ENCODE measurements at regions not wholly inside any gene's neighbourhood (a gene's known extent, or its start where the extent isn't known, plus 50 kb on each side); places are given as distances from the start of the nearest gene placed in this dataset.

- intact Hi-C loops (cut with DNase I; ENCODE audit: low total_unique reads) = no loop called here
- no peaks in the 10 kb centered on the region for H3K36me3 ChIP-seq
- no peak for DNase-seq
- H3K4me3 ChIP-seq = no peak overlapping the region
- TF ChIP-seq POLR2AphosphoS5 (IDR thresholded peaks at IDR 0.05) (no peak), CTCF (IDR thresholded peaks at IDR 0.05 in 8 of 11, conservative IDR thresholded peaks at IDR 0.05 in 3 of 11) (no peak), POLR2A (IDR thresholded peaks at IDR 0.05) (no peak)
- no peaks in the 10 kb centered on the region for H3K9me3 ChIP-seq
- no peak overlapping the region for H3K27ac ChIP-seq
- H3K4me1 ChIP-seq = no peaks in the 10 kb centered on the region
- no peaks in the 10 kb centered on the region for H3K27me3 ChIP-seq (replicated peaks in 1 of 7)
- 82 to 93% (median 88%) methylated on average over 4 of the region's 4 CpGs for WGBS, 5 donors
These were observed 65.1 kb upstream of the ZNF366 start for GRCh38 chr5:72572236-72572765.

- Histone ChIP-seq H3K9me3 (no peaks in the 10 kb centered on the region), H3K4me3 (no peak overlapping the region), H3K4me1 (no peaks in the 10 kb centered on the region), H3K27me3 (replicated peaks in 1 of 7) (no peaks in the 10 kb centered on the region), H3K27ac (no peak overlapping the region), H3K36me3 (no peaks in the 10 kb centered on the region)
- DNase-seq = no peak
- TF ChIP-seq POLR2AphosphoS5 (IDR thresholded peaks at IDR 0.05) (no peak), POLR2A (IDR thresholded peaks at IDR 0.05) (no peak), CTCF (IDR thresholded peaks at IDR 0.05 in 8 of 11, conservative IDR thresholded peaks at IDR 0.05 in 3 of 11) (no peak)
- intact Hi-C loops (cut with DNase I; ENCODE audit: low total_unique reads) = no loop called here
- WGBS, 5 donors = 69 to 86% (median 82%) methylated on average over 5 of the region's 5 CpGs
These were observed 62.3 kb upstream of the ZNF366 start for GRCh38 chr5:72569408-72569944.

DNA sequence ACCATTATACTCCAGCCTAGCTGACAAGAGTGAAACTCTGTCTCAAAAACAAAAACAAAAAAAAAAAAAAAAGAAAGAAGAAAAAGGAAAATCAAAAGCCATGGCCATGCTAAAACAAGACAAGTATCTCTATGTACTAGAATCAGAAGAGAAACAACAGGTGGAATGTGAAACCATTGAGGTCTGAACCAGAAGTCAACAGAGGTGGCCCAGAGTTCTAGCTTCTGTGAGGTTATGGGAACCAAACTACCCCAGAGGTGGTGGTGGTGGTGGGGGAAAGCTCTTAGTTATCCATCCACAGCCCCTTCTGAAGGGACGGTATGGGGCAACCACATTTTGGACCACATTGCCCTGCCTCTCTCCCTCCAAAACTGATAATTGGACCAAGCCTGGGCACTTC, 59.5 kb upstream of the ZNF366 start:
- intact Hi-C loops (cut with DNase I; ENCODE audit: low total_unique reads) = no loop called here

More for the DNA sequence above, 59.5 kb upstream of the ZNF366 start:
- Histone ChIP-seq H3K9me3 (no peaks in the 10 kb centered on the region), H3K27me3 (replicated peaks in 1 of 7) (no peaks in the 10 kb centered on the region), H3K27ac (no peak overlapping the region), H3K4me3 (no peak overlapping the region), H3K36me3 (no peaks in the 10 kb centered on the region), H3K4me1 (no peaks in the 10 kb centered on the region)
- TF ChIP-seq CTCF (IDR thresholded peaks at IDR 0.05 in 8 of 11, conservative IDR thresholded peaks at IDR 0.05 in 3 of 11) = no peak
- no peak for TF ChIP-seq POLR2AphosphoS5 (IDR thresholded peaks at IDR 0.05)
- no peak for TF ChIP-seq POLR2A (IDR thresholded peaks at IDR 0.05)
- no peak for DNase-seq
- 85 to 100% (median 96%) methylated on average over 1 of the region's 1 CpG for WGBS, 5 donors
